ENCODE measurements at regions not wholly inside any gene's neighbourhood (a gene's known extent, or its start where the extent isn't known, plus 50 kb on each side); places are given as distances from the start of the nearest gene placed in this dataset.
"Not testable (repeated sequence)": the region's sequence is repeated elsewhere in the genome, so short reads cannot be mapped to it uniquely, and the experiment has no call there.

GRCh38 chr15:34488973-34489959 lies 51.7 kb upstream of the GOLGA8A start:
- dilution Hi-C loops (cut with HindIII; ENCODE audit: low sequenced_read_pairs, unreplicated experiment); intact Hi-C loops (cut with micrococcal nuclease); H4K91ac ChIP-seq (ENCODE audit: insufficient read depth, low read depth, low read length); H4K8ac ChIP-seq (ENCODE audit: low read depth in 2 of 2, low read length in 2 of 2); H2BK20ac ChIP-seq (ENCODE audit: low read depth, low read length); H3K23ac ChIP-seq (ENCODE audit: low read depth, low read length); H3K4ac ChIP-seq (ENCODE audit: low read depth, low read length); ATAC-seq (ENCODE audit: low read depth); DNase-seq; in situ Hi-C loops (cut with MboI; ENCODE audit: low sequenced_read_pairs); POLR2A ChIA-PET (ENCODE audit: unreplicated experiment); H2AK5ac ChIP-seq (ENCODE audit: low read depth, low read length); H3K79me1 ChIP-seq (ENCODE audit: low read depth in 1 of 2, low read length in 2 of 2); H3K9ac ChIP-seq (ENCODE audit: low read depth, low read length); H3K56ac ChIP-seq (ENCODE audit: extremely low read depth, insufficient read depth, low read length); H3K4me1 ChIP-seq (ENCODE audit: control insufficient read depth, insufficient read depth, low read length); CTCF ChIA-PET; H4K20me1 ChIP-seq (ENCODE audit: insufficient read depth, low read length); BruUV-seq (replicated peaks); H3K4me3 ChIP-seq (ENCODE audit: insufficient read depth, low read depth, low read length); H2BK5ac ChIP-seq (ENCODE audit: low read depth, low read length, poor library complexity, severe bottlenecking); H3K9me3 ChIP-seq (ENCODE audit: control insufficient read depth, insufficient read depth, low read length); H2BK15ac ChIP-seq (ENCODE audit: low read depth, low read length); H2BK120ac ChIP-seq (ENCODE audit: low read depth, low read length); H3K36me3 ChIP-seq (ENCODE audit: control insufficient read depth, insufficient read depth, low read length); H4K5ac ChIP-seq (ENCODE audit: low read depth, low read length); H3K27ac ChIP-seq (ENCODE audit: insufficient read depth, low read length); H3K4me2 ChIP-seq (ENCODE audit: low read depth, low read length); H3K27me3 ChIP-seq (ENCODE audit: control insufficient read depth, insufficient read depth, low read length); H3K9me1 ChIP-seq (ENCODE audit: insufficient read depth, low read length); H2AK9ac ChIP-seq (replicated peaks; ENCODE audit: low read depth, low read length, poor library complexity); H3K18ac ChIP-seq (ENCODE audit: low read depth, low read length); H2AFZ ChIP-seq (replicated peaks; ENCODE audit: low read length, poor library complexity); H3K14ac ChIP-seq (replicated peaks; ENCODE audit: low read depth, low read length): not testable (repeated sequence)
- no CpG with 5 or more reads among the region's 37 CpGs for WGBS, 2 experiments (ENCODE audit: extremely low coverage in 2 of 2, insufficient read length in 1 of 2)

Small RNAs in the stretch of these regions (microRNA-seq; reads per million reads assigned to microRNA genes)
- gene MIR1233-2 (ENCODE audit: insufficient read depth in 1 of 2, insufficient read length in 1 of 2, unreplicated experiment in 1 of 2) = 0 reads per million in 2 experiments

Small RNAs in the stretch of these regions (small RNA-seq; reads per million reads assigned to genes)
- gene MIR1233-2 = 0 reads per million in 5 experiments

All from IMR-90 (cell line).